ENCODE measurements at regions not wholly inside any gene's neighbourhood (a gene's known extent, or its start where the extent isn't known, plus 50 kb on each side); places are given as distances from the start of the nearest gene placed in this dataset.
A peak's percentile ranks its signal among the peaks of the same experiment; 100 is the strongest.
"Not testable (repeated sequence)": the region's sequence is repeated elsewhere in the genome, so short reads cannot be mapped to it uniquely, and the experiment has no call there.

DNA sequence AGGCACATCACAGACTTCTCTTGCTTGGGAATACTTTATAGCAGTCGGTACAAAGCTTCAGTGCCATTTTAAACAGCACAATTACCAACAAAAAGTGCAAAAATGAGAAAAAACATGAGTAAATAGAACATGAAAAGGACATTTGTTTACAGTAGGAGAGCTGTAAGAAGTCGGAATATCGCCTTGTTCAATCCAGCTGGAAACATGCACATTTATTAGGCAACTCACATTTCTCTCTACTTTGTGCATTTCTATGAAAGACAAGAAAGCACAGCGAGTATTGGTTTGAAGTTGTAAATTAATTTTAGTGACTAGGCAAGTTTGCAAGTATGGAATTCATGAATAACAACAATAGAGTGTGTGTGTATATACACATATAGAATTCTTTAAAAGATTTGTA lies 484.7 kb downstream of the DACH1 start:
- DNase-seq, result no peak

- no peak for DNase-seq
Observed at GRCh38 chr13:71380191-71380590, 486.8 kb downstream of the DACH1 start.

DNA sequence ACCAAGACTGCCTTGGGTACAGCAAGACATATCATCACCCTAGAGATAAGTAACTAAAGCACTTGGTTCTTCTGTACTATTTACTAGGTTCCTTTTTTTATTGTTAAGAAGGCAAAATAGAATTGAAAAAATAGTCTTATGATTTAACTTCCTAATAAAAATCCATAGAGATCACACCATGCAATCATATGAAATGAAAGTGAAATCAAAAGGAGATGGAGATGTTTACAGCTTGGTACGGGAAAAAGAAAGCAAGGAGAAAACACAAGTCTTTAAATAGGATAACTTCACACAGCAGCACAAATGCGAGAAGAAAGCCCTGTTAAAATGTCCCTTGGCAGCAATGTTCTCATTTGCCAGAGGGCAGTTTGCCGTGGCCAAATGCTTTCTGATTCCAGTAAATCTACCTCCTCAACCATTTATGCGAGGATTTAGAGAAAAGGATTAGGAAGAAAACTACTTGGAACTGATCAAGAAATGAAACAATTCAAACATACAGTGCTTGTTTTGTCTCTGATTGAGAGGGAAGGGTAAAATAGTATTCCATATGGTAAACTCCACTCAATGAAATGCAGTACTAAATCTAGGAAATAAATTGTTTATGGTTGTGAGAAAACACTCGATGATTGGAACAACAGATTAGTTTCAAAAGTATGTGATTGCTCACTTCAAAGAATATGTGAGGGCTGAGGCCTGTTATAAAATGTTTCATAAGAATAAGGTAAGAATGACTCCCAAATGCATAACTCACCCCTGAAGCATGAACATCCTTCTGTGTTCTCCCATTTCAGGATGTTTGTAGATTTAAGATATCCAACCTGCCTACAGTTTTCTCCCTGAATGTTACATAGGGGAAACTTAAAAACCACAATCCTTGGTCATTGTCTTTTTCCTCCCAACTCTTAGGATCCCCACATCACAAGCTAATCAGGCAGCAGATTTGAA lies 487.8 kb downstream of the DACH1 start:
- DNase-seq, result no peak

DNA sequence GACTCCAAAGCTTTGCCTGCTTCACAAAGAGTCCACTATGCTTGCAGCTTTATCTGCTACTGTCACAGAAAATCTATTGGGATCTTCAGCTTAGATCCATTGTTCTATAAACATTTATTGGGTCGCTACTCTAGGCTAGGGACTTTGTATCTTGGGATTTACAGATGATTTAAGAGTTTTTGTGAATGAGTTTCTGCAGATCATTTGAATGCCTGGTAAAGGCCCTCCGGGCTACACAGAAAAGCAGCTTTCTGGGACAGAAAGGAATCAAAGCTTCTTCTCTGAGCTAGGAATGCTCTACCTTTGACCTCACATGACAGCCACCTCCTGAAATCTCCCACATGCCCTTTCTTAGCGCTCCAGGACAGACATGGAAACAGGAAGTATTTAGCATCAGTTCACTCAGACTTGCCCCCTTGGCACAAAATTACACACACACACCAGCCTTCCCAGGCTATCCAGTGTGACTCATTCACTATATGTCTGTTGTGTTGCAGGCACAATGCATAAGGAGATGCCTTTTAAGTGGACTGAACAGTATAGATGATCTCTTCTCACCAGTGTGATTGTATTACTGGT lies 492.4 kb downstream of the DACH1 start:
- no peak for DNase-seq

DNA sequence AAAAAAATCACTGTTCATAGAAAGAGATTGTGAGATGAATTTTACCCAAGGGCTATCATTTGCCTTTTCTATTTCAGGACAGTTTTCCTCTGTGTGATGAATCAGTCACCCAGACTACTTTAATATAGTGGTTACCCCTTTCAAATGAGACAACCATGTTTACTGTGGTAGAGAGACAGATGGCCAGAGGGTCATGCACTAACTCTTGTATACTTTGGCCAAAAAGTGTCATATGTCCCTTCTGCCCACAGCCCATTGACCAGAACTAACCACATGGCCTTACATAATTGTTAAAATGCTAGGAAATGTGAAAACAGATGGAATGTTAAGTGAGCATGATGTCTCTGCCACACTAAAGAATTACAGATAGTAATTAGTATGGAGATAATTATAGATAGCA lies 498.7 kb downstream of the DACH1 start:
- no peak for DNase-seq

GRCh38 chr13:71360041-71360440 lies 507.0 kb downstream of the DACH1 start:
- no peak for DNase-seq

- DNase-seq, result no peak
Observed at GRCh38 chr13:71359641-71360040, 507.4 kb downstream of the DACH1 start.

DNA sequence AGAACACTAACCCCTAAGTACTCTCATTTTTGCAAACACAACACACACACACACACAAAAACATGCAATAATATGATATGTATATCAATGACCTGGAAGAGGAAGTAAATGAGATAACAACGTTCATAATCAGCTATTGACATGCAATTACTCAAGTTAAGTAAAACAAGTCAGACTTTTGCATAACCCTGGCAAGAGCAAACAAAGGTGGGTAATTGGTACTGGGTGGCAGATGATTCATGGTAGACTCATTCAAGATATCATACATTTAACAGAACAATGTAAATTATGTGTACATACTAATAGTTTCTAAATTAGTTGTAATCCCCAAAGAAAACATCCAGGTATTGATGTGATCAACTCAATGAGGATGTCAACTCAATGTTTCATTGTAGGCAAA lies 508.8 kb downstream of the DACH1 start:
- no peak for DNase-seq

GRCh38 chr13:71355010-71355409 lies 512.0 kb downstream of the DACH1 start:
- DNase-seq, result no peak

- no peak for DNase-seq
Observed at GRCh38 chr13:71350886-71351285, 516.1 kb downstream of the DACH1 start.

- not testable (repeated sequence) for DNase-seq
Observed at GRCh38 chr13:71345856-71346255, 521.1 kb downstream of the DACH1 start.

GRCh38 chr13:71339736-71340135 lies 527.3 kb downstream of the DACH1 start:
- no peak for DNase-seq

GRCh38 chr13:71339005-71339404 lies 528.0 kb downstream of the DACH1 start:
- no peak for DNase-seq

DNA sequence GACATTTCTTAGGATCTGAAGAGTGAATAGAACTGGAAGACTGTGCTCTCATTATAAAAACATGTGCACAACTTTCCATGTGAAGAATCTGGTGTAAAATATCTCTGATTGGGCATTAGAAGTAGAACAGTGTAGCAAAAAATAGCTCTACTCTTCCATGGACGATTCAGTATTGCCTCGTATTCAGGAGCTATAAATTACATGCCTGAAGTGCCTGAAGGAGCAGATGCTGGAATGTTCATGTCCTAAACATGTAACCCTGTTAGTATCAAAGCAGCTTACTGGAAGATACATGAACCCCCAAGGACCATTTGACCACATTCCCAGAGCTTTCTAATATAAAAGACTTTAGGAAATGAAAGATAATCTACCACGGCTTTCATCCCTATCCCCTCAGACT lies 528.9 kb downstream of the DACH1 start:
- DNase-seq, result no peak

DNA sequence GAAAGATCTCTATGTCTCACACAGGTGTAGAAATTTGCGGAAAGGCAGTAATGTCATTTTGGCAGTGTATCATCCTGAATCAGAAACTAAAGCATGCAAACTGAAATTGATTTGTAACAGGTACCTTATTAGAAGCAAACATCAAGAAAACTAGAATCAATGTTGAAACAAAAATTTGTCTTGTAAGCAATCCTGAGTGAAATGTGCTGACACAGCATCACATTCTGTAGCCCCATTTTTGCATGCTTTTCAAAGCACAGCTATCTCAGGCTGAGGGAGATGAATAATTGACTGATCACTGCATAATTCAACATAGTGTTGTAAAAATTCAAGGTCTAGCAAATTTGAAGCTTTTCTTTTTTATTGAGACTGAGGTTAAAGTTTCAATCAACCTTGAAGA lies 539.7 kb downstream of the DACH1 start:
- no peak for DNase-seq

- no peak for DNase-seq
Observed at GRCh38 chr13:71325556-71325955, 541.4 kb downstream of the DACH1 start.

DNA sequence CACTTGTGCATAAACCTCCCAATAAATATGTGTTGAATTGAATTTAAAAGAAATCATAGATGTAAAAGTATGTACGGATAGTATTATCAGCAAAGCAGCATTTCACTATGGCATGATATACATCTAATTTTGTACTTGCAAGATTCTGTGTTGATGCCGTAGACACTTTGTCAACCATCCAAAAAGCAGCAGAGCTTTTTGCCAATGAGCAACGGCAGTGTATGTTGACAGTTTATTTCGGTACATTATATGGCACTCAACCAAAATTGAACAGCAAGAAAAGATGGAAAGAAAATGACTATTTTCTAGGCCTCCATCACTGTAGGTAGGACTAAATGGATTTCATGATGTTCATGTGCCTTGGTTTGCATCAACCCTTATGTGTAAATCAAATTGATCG lies 543.7 kb downstream of the DACH1 start:
- no peak for DNase-seq

DNA sequence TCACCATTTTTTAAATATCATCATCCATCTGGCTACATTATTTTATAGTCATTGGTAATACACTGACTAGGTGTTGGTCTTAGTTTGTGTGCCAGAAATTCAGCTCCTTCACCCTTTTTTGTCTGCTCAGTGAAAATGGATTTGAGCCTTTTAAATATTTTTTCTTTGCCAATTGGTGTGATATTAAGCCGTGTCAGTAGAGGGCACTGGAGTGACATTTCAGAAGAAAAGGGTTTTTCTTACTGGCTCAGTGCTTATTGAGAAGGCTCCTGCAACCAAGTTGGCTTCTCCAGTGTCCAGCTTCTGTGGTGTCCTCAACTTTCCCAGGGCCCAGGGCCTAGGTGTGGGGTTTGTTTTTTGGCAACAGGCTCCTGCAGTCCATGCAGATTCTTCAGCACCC lies 546.6 kb downstream of the DACH1 start:
- DNase-seq, result no peak

DNA sequence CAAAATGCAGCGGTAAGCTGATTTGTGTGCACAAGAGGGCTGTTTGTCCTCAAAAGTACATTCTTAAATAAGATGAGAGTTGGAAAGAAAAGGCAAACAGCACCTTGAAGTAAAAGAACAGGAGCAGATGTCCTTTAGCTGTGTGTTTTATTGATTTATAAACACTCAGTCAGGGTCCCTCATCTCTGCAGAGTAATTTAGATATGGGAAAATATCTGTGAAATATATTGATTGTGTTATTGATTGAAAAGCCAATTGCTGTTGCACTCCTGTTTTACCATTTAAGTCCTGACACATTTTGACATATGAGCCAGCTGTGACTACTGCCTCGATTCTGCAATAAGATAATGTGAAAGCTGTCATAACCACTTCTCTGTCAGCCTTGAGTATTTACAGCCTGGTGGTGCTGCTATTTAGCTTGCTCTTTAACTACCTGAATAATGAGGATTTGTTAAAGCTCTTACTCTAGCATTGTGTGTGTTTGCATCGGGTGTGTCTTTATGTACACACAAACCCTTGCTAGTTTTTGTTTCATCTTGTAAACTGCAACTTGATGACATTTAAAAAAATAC lies 550.1 kb downstream of the DACH1 start:
- peak; percentile 48 for DNase-seq

DNA sequence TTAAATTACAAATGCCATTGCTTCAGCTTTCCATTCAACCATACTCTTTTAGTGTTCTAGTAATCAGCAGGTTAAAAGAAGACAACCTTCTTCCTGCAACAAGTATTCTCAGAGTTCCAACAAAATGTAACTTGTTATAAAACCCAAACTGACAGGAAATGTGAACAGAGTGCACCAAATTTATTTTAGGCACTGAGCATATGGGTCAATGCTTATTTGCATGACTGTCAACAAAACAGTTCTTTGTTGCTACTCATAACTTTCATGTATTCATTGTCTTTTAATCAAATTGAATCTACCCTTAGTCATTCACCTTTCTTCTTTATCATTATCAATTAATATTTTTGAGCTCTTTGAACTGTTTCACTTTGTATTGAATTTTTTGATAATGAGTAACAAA lies 554.1 kb downstream of the DACH1 start:
- no peak for DNase-seq

DNA sequence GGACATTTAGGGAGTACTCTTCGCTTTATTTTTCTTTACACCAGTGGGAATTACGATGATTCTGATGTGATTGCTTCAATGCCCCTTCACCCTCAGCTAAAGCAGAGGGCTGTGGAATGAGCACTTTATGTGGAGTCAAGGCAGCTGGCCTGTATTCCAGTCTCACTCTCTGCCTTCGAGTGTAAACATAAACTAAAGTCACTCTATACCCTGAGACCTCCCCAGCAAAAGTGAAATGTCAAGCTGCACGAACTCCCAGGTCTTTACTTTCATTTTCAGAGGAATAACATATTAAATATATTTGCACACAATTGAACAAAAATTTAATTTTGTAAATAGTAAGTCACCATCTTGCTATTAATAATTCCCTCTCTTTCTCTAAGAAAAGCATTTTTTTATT lies 557.1 kb downstream of the DACH1 start:
- no peak for DNase-seq

GRCh38 chr13:71306821-71307220 lies 560.2 kb downstream of the DACH1 start:
- DNase-seq, result no peak

- DNase-seq, result no peak
Observed at GRCh38 chr13:71304861-71305260, 562.1 kb downstream of the DACH1 start.

- DNase-seq, result no peak
Observed at GRCh38 chr13:71303144-71303543, 563.9 kb downstream of the DACH1 start.
